ENCODE measurements at regions not wholly inside any gene's neighbourhood (a gene's known extent, or its start where the extent isn't known, plus 50 kb on each side); places are given as distances from the start of the nearest gene placed in this dataset.

GRCh38 chr11:27183672-27184457 lies 143.2 kb downstream of the BBOX1 start:
- DNase-seq (ENCODE audit: extremely low spot score in 2 of 2) = no peak
- Histone ChIP-seq H3K4me1 (no peaks in the 10 kb centered on the region), H3K9me3 (no peaks in the 10 kb centered on the region), H3K36me3 (no peaks in the 10 kb centered on the region), H3K4me3 (no peak overlapping the region), H3K27me3 (no peaks in the 10 kb centered on the region), H3K27ac (no peak overlapping the region)
- TF ChIP-seq POLR2AphosphoS5 (IDR thresholded peaks at IDR 0.05; ENCODE audit: insufficient read depth in 1 of 2, low read depth in 1 of 2) (peak in 1 of 2 donors; percentile 30), CTCF (IDR thresholded peaks at IDR 0.05) (peak; percentile 69 to 93 (median 74)), POLR2A (IDR thresholded peaks at IDR 0.05) (no peak)
- intact Hi-C loops (cut with DNase I) = loop anchor here (5.0 kb wide), 2 partner anchors 113 to 313 kb away; no protein-coding TSS in a partner anchor

- no peaks in the 10 kb centered on the region for H3K9me3 ChIP-seq
- H3K4me3 ChIP-seq = no peak overlapping the region
- no peak for TF ChIP-seq POLR2AphosphoS5 (IDR thresholded peaks at IDR 0.05; ENCODE audit: insufficient read depth in 1 of 2, low read depth in 1 of 2)
- no peak for TF ChIP-seq POLR2A (IDR thresholded peaks at IDR 0.05)
- no peak for TF ChIP-seq CTCF (IDR thresholded peaks at IDR 0.05)
- H3K27ac ChIP-seq = no peak overlapping the region
- no peaks in the 10 kb centered on the region for H3K4me1 ChIP-seq
- H3K27me3 ChIP-seq = no peaks in the 10 kb centered on the region
- DNase-seq (ENCODE audit: extremely low spot score in 2 of 2) = peak in 1 of 2 donors; percentile 62
- no peaks in the 10 kb centered on the region for H3K36me3 ChIP-seq
- intact Hi-C loops (cut with DNase I) = no loop called here
Measured at GRCh38 chr11:27179334-27179733, 138.7 kb downstream of the BBOX1 start.

GRCh38 chr11:27178859-27179258 lies 138.2 kb downstream of the BBOX1 start:
- Histone ChIP-seq H3K36me3 (no peaks in the 10 kb centered on the region), H3K4me3 (no peak overlapping the region), H3K27me3 (no peaks in the 10 kb centered on the region), H3K9me3 (no peaks in the 10 kb centered on the region), H3K4me1 (no peaks in the 10 kb centered on the region), H3K27ac (no peak overlapping the region)
- intact Hi-C loops (cut with DNase I) = no loop called here
- no peak for DNase-seq (ENCODE audit: extremely low spot score in 2 of 2)
- no peak for TF ChIP-seq CTCF (IDR thresholded peaks at IDR 0.05)
- TF ChIP-seq POLR2AphosphoS5 (IDR thresholded peaks at IDR 0.05; ENCODE audit: insufficient read depth in 1 of 2, low read depth in 1 of 2) = no peak
- TF ChIP-seq POLR2A (IDR thresholded peaks at IDR 0.05) = no peak
